ENCODE measurements at regions not wholly inside any gene's neighbourhood (a gene's known extent, or its start where the extent isn't known, plus 50 kb on each side); places are given as distances from the start of the nearest gene placed in this dataset.

GRCh38 chr7:125506331-125506730, 576.7 kb upstream of the POT1 start:
- TF ChIP-seq CTCF (IDR thresholded peaks at IDR 0.05): no peak
- TF ChIP-seq POLR2A (IDR thresholded peaks at IDR 0.05): no peak

All from testis (tissue), 2 donors.